Ovary (tissue), 7 donors: ENCODE measurements at regions not wholly inside any gene's neighbourhood (a gene's known extent, or its start where the extent isn't known, plus 50 kb on each side); places are given as distances from the start of the nearest gene placed in this dataset.

ENCODE experiments used
- DNase-seq, 5 donors: peaks; one replicate each; pipeline ENCODE4 v3.0.0-alpha.2; 2019 to 2020
- H3K27ac ChIP-seq, 2 donors: fragments of 200-600 bp; one replicate each; pipeline versions ENCODE4 v1.5.1 to v1.8.0; 2019 to 2022
- H3K27me3 ChIP-seq: fragments of 200-600 bp; one replicate; pipeline ENCODE4 v1.8.0; 2022
- H3K36me3 ChIP-seq: fragments of 200-600 bp; sonication (generic); one replicate; pipeline ENCODE4 v1.5.1; 2019
- H3K4me1 ChIP-seq: one replicate; pipeline ENCODE4 v1.8.1; 2013; ENCODE audit warnings: mild to moderate bottlenecking, moderate library complexity; ENCODE audit not compliant: insufficient read depth
- H3K4me3 ChIP-seq: fragments of 200-600 bp; sonication (generic); one replicate; pipeline ENCODE4 v1.5.1; 2017
- H3K9me3 ChIP-seq, 2 donors: fragments of 200-600 bp in 1 of 2; sonication (generic) in 1 of 2; one replicate each; pipeline versions ENCODE4 v1.5.1 to v1.8.1; 2013 to 2019; ENCODE audit warnings: mild to moderate bottlenecking in 1 of 2, moderate library complexity in 1 of 2
- EP300 ChIP-seq: sonication (generic); formaldehyde crosslinking; IDR thresholded peaks from one replicate; pipeline ENCODE4 v1.6.1; 2017; ENCODE audit warnings: antibody characterized with exemption
- POLR2A ChIP-seq: fragments of 450-650 bp; IDR thresholded peaks from one replicate; pipeline ENCODE4 v1.6.1; 2017; ENCODE audit warnings: antibody characterized with exemption, mild to moderate bottlenecking, moderate library complexity
- WGBS, 3 donors: extraction: QIAGEN DNeasy Blood & Tissue Kit in 1 of 3; methylation state at CpG; one replicate each; pipeline versions ENCODE4 v1.1.5 to v1.1.7; 2013 to 2017; 5-methylcytosine and 5-hydroxymethylcytosine counted together
- intact Hi-C, 4 donors: fragments of 100-400 bp; cut with DNase I; formaldehyde crosslinking; loops; one replicate each; pipeline versions ENCODE4 v1.11.0 to v1.15.1; 2022 to 2023
- TF ChIP-seq, protein P1 (sequence below), 3 donors: fragments of 450-650 bp in 2 of 3; fragments of 200-600 bp in 1 of 3; IDR thresholded peaks; one replicate each; pipeline versions ENCODE4 v1.5.1 to v1.8.0; 2016 to 2022; ENCODE audit warnings: antibody characterized with exemption in 3 of 3, mild to moderate bottlenecking in 1 of 3
- donor health status: DM: no; HTN: no; CAD: no; lungs with moderate emphysema.
- donor health status: DM: no; HTN: no; CAD: no.
- donor health status: Bipolar disorder and iron deficiency.
- donor health status: DM: no; HTN: no; CAD: no.
- donor health status: DM: yes; HTN: yes; CAD: no.

DNA sequence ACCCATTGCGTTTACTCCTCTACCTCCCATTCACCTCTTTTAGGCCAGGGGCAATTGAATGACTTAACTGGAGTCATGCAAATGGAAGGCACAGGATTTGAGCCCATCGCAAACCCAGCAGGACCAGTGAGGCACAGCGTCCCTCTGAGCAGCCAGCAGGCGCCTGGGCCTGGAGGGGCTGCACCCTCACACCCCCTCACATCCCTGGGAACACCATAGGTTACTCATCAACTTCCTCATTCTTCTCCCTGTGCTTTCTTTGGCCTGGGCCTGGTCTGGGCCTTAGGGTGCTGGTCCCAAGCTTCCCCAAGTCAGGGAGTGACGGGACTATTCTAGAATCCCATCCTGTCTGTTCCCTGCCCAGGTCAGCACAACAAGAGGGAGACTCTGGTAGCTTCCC lies 169.4 kb upstream of the EEPD1 start:
- Histone ChIP-seq H3K27me3 (no peaks in the 10 kb centered on the region), H3K9me3 (no peaks in the 10 kb centered on the region), H3K4me3 (no peak overlapping the region), H3K27ac (no peak overlapping the region), H3K36me3 (no peaks in the 10 kb centered on the region), H3K4me1 (peaks cover 1% of the 10 kb centered on the region)
- intact Hi-C loops, result loop anchor here in 3 of 4 donors (1.0 to 5.0 kb wide), 3 partner anchors 307 to 309 kb away; no protein-coding TSS in a partner anchor
- DNase-seq, result no peak
- TF ChIP-seq, protein P1, sequence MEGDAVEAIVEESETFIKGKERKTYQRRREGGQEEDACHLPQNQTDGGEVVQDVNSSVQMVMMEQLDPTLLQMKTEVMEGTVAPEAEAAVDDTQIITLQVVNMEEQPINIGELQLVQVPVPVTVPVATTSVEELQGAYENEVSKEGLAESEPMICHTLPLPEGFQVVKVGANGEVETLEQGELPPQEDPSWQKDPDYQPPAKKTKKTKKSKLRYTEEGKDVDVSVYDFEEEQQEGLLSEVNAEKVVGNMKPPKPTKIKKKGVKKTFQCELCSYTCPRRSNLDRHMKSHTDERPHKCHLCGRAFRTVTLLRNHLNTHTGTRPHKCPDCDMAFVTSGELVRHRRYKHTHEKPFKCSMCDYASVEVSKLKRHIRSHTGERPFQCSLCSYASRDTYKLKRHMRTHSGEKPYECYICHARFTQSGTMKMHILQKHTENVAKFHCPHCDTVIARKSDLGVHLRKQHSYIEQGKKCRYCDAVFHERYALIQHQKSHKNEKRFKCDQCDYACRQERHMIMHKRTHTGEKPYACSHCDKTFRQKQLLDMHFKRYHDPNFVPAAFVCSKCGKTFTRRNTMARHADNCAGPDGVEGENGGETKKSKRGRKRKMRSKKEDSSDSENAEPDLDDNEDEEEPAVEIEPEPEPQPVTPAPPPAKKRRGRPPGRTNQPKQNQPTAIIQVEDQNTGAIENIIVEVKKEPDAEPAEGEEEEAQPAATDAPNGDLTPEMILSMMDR (IDR thresholded peaks at IDR 0.05), result no peak
- WGBS, 3 donors, result 95 to 97% (median 97%) methylated on average over 5 of the region's 5 CpGs

DNA sequence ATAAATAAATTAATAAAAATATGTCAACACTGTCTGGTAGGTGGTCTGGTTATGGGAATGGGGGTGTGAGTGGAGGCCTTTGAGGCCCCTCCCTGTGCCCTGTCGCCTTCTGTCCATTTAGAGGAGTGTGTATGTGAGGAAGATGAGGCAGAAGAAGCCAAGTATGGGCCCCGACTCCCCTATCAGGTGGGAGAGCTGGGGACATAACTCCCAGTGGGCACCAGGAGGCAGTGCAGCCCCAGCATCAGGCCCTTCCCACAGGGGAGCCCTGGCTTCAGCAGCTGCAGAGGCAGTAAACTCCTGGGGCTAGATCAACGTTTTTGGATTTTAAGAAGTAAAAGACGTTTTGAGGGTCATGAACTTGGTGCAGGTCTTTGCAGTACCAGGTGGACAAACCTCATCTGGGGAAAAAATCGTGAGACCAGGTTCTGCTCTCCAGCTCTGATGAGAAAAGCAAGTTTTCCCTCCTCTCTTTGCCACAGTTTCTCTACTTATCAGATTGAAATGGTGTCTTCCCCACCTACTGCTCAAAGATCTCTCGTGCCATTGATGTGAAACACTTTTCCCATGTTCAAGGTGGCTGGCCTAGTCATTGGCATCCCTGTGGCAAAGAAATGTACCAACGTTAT lies 167.8 kb upstream of the EEPD1 start:
- H3K36me3 ChIP-seq, result no peaks in the 10 kb centered on the region
- intact Hi-C loops, result loop anchor here in 3 of 4 donors (2.0 to 5.0 kb wide), 3 partner anchors 306 to 332 kb away; no protein-coding TSS in a partner anchor
- no peaks in the 10 kb centered on the region for H3K9me3 ChIP-seq
- TF ChIP-seq POLR2A, result no peak
- TF ChIP-seq, protein P1 (IDR thresholded peaks at IDR 0.05), result peak; percentile 57 to 87 (median 86)
- no peak overlapping the region for H3K27ac ChIP-seq
- 25 to 26% (median 25%) methylated on average over 7 of the region's 7 CpGs for WGBS, 3 donors
- no peaks in the 10 kb centered on the region for H3K27me3 ChIP-seq
- peaks cover 3% of the 10 kb centered on the region for H3K4me1 ChIP-seq
- DNase-seq, result peak; percentile 70 to 86 (median 82)
- no peak overlapping the region for H3K4me3 ChIP-seq

DNA sequence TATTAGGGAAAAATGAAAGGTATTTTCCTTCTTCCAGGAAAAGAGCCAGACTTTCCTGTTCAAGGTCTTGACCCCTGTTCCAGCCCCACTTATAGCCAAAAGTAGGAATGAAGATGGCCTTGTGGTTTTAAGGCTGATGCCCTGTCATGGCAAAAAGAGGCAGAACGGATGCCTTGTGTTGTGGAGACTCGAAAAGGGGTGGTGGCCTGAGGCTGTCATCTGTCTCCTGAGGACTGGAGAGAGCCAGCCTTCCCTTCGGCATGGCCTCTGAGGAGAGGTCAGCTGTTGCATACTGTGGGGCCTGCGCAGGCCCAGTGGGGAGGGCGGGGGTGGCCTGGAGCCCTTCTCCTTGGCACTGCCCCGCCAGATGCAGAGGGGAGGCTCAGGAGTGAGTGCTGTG lies 166.0 kb upstream of the EEPD1 start:
- peak overlapping the region in 1 of 2 donors; percentile 20 for H3K27ac ChIP-seq
- H3K27me3 ChIP-seq, result no peaks in the 10 kb centered on the region
- no peaks in the 10 kb centered on the region for H3K9me3 ChIP-seq
- no peak for DNase-seq
- no peaks in the 10 kb centered on the region for H3K36me3 ChIP-seq
- TF ChIP-seq, protein P1 (IDR thresholded peaks at IDR 0.05), result no peak
- TF ChIP-seq POLR2A (no peak), EP300 (no peak)
- H3K4me3 ChIP-seq, result no peak overlapping the region
- 74 to 83% (median 77%) methylated on average over 6 of the region's 6 CpGs for WGBS, 3 donors
- H3K4me1 ChIP-seq, result peaks cover 3% of the 10 kb centered on the region
- intact Hi-C loops, result loop anchor here in 2 of 4 donors (5.0 kb wide), 2 partner anchors 305 to 330 kb away; no protein-coding TSS in a partner anchor

DNA sequence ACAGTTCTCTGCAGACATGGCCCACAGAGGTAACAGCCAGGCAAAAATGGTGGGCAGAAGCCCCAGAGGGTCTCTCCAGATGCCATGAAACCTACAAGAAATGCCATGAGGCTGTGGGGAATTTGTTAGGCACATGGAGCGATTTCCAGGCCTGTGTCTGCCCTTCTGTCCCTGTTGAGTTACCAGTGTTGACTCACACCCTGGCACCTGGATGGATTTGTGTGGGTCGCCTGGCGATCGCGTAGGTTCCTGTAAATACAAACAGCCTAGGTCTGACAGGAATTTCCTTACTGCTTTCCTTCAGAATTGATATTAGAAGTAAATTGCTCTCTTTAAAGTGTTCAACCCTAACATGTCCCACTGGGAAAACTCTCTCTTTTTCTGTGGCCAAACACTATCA lies 164.9 kb upstream of the EEPD1 start:
- Histone ChIP-seq H3K4me1 (peaks cover 3% of the 10 kb centered on the region), H3K27me3 (no peaks in the 10 kb centered on the region), H3K36me3 (no peaks in the 10 kb centered on the region), H3K27ac (no peak overlapping the region), H3K9me3 (no peaks in the 10 kb centered on the region), H3K4me3 (no peak overlapping the region)
- 85 to 95% (median 92%) methylated on average over 5 of the region's 5 CpGs for WGBS, 3 donors
- intact Hi-C loops, result loop anchor here in 2 of 4 donors (5.0 kb wide), 2 partner anchors 304 to 329 kb away; no protein-coding TSS in a partner anchor
- TF ChIP-seq, protein P1 (IDR thresholded peaks at IDR 0.05), result no peak
- TF ChIP-seq EP300 (no peak), POLR2A (no peak)
- no peak for DNase-seq
